GM21390 (cell line): ENCODE measurements at regions not wholly inside any gene's neighbourhood (a gene's known extent, or its start where the extent isn't known, plus 50 kb on each side); places are given as distances from the start of the nearest gene placed in this dataset.

Source experiments
- ATAC-seq: cut with Tn5 transposase; IDR thresholded peaks from one replicate; pipeline ENCODE4 v1.9.1; 2021; ENCODE audit not compliant: unreplicated experiment

DNA sequence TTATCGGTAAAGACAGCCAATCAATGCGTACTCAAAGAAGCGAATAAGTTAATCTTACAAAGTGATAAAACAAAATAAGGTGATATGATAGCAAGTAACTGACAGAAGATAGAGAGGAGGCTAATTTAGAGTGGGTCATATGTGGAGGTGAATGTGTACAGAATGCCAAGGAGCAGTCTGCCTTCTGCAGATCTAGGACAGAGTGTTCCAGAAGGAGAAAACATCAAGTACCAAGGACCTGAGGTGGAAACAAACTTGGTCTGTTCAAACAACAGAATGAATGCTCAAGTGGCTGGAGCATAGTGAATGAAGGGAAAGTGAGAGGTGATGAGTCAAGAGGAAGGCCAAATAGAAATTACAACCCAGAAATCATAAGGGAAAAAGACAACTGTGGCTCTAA lies 170.3 kb upstream of the BMP4 start:
- no peak for ATAC-seq

DNA sequence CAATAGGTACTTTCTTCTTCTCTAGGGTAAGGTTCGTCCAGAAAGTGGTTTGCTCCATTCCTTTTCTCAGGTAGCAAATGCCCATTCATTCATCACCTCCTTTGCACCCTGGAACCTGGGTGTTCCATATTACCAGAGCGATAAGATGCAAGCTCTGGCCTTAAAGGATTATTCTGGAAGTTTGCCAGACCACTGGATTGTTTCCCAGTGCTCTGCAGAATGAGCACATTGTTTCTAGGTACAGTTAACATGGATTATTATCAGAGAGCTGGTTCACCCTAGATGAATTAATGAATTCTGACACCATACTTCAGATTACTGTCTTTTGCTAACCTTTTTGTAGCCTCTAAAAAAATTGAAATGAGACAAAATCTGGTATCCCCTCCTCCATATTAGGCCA lies 170.9 kb upstream of the BMP4 start:
- ATAC-seq: no peak

DNA sequence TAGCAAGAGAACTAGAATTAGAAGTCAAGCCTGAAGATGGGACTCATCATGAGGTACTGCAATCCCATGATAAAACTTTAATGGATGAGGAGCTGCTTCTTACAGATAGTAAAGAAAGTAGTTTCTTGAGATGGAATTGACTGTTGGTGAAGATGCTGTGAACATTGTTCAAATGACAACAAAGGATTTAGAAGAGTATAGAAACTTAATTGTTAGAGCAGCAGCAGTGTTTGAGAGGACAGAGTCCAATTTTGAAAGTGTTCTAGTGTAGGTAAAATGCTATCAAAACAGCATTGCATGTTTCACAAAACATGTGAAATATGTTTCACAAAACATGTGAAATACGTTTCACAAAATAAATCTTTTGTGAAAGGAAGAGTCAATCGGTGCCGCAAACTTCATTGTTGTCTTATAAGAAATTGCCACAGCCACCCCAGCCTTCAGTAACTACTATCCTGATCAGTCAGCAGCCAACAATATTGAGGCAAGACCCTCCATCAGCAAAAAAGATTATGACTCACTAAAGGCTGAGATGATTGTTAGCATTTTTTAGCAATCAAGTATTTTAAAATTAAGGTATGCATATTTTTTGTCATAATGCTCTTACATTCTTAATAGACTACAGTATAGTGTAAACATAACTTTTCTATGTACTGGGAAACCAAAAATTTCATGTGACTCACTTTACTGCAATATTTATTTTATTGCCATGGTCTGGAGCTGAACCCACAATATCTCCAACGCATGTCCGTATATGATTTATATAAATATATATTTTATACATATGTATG lies 173.4 kb upstream of the BMP4 start:
- no peak for ATAC-seq

DNA sequence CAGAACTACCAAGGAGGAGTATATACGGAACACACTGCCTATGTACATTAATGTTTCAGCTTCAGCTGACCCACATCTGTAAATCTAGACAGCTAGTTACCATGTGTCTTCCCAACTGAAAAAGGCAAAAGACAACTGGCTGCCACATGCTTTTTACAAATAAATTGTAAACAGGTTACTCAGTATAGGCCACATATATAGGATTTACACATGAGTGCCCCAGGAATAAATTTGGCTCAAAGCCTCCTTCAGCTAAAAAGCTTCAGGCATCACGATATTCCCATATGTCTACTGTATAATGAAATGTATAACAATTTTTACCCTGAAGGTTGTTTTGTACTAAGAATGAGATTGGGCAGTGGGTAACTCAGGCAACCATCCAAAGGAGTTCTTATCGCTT lies 175.9 kb upstream of the BMP4 start:
- ATAC-seq: no peak

DNA sequence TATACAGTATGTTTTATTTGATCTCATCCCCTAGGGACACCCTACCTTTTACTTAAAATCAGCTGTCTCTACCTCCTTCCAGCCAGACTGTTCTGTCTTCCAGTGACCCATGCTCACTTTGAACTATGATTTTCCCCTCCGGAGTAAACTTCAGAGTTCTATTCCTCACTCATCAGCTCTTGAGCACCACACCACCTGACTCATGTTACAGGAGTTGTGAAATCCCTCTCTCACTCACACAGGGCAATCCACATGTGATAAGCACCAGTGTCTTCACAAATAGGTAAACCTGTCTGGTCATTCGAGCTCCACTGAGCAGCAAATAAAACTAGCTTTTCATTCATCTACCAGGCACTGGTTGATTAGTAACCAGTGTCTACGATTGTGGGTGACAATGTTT lies 177.3 kb upstream of the BMP4 start:
- no peak for ATAC-seq

DNA sequence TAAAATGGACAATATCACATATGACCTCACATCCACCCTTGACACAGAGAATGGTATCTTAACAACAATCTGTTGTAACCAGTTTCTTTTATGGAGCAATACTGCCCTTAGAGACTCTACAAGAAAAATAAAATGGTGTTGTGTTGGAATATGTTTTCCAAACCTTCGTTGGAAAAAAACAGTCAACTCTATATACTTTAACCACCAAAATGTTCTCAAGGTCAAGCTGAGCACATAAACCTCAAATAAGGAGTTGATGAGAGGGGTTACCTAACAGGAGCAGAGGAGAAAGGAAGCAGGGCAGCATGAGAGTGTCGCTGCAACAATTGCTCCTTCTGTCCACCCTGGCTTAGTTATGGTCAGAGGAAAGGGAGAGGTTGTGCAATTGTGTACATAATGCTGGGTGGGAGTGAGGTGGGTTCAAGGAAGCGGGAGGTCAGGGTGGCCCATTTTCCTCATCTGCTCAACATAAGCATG lies 179.2 kb upstream of the BMP4 start:
- no peak for ATAC-seq

DNA sequence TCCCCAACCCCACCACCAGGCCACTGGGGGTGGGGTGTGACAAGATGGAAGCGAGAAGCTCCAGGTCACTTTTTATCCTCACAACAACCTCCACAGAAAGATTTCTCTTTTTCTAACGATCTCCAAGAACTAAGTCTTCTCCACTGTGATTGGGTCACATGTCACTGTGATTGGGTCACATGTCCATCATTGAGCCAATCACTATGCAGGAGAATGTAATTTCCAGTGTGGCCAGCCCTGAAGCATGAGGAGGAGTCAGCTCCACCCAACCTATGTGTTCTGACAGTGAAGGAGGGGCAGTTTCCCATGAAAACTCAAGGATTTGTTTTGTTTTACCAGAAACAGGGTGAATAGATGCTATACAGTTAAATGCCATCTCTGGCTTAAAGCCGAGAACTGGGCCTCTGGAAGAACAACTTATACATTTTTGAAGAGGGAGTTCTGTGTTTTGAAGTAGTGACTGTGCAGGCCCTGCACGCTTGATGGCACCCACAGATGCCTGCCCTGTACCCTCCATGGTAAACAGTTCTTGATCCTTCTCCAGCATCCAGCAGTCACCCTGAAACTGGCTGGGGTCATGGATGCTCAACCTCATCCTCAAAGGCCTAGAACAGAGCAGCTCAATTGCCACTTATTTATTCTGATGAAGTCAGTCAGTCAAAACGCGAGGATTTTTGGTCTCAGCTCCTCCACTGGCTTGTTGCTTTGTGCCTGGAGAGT lies 180.4 kb upstream of the BMP4 start:
- ATAC-seq: no peak

DNA sequence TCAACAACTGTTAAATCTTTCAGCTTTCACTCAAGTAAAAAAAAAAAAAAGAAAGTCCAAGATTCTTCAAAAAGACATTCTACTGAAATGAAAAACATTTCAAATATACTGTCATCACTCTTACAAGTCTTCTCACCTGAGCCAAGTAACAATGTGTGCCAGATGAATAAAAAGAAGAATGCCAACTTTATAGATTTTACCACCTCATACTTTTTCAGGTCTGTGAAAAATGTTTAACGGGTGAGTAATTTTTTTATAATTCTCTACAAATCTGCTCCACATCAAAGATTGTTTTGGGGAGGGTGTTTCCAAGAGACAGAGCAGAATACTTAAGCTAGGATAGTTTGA lies 181.0 kb upstream of the BMP4 start:
- ATAC-seq: no peak

DNA sequence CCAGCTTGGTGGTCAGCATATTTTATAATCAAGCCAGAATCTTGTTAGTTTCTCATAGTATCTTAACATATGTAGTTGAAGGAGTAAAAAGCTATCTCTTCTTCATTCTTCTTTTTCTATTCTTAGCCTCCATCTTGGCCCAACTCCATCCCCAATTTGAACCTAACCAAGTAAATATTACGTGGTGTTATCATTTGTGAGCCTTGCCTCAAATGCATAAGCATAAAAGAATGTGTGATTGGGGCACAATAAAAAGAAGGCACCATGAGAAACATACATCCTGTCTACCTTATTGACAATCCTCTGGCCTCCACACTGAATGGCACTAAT lies 181.4 kb upstream of the BMP4 start:
- ATAC-seq: no peak

DNA sequence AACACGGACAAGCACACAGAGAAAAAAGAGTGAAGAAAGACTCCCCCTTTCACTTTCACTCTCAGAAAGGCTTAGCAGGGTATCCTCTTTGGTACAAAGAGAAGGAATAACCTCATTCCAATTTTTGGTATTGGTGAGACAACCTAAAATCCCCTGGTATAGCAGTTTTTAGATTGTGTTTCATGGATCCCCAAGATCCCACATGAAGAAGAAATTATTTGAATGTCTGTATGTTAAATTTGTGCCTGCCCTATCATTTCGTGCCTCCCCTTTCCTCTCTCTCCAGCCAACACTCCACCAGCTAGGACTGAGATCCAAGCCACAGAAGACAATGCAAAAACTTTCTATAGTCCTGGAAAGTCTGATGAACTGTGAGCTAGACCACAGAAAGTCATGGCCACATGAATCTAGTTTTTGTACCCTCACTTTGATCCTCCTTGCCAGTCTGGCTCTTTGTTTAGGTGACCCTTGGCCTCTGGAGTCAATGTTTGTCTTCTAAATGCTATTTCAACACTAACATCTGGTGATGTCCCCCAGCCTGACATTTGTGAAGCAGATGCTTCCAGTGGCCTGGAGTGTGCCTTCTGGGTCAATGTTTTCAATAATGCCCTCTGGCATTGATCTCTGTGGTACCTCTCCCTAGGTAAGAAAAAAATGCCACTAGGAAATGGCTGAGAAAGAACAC lies 181.9 kb upstream of the BMP4 start:
- no peak for ATAC-seq

DNA sequence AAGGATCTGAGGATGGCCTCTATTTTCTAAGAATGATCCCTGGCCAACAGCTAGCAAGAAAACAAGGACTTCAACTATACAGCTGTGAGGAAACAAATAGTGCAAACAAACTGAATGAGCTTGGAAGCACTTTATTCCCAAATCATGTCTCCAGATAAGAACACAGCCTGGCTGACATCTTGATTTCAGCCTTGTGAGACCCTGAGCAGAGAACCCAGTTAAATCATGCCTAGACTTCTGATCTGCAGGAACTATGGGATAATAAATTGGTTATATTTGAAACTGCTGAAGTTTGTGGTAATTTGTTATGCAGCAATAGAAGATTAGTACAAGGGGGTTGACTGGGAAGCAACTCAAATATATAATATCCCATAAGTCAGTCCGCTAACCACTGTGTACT lies 183.9 kb upstream of the BMP4 start:
- no peak for ATAC-seq

DNA sequence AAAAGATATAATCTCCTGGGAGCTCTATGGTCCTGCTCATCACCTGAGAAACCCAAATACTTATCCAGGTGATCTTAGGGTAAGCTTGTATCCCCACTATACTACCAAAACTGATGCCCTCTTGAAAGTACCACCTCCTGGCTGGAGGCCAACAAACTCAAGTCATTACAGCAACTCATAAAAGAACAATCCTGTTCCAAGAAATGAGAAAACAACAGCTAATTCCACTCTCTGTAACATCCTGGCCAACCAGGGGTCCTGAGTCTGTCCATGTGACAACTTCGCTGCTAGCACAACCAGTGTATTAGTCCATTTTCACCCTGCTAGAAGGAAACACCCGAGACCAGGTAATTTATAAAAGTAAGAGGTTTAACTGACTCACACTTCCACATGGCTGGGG lies 190.0 kb upstream of the BMP4 start:
- ATAC-seq: no peak

DNA sequence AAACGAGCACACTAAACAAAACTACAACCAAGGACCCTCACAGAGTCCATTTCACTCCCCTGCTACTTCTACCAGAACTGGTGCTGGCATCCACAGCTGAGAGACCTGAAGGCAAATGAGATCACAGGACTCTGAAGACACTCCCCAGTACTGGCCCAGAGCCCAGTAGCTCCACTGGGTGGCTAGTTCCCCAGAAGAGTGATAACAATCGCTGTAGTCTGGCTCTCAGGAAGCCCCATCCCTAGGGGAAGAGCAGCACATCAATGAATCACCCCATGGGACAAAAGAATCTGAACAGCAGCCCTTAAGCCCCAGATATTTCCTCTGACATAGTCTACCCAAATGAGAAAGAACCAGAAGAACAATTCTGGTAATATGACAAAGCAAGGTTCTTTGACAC lies 190.7 kb upstream of the BMP4 start:
- no peak for ATAC-seq

DNA sequence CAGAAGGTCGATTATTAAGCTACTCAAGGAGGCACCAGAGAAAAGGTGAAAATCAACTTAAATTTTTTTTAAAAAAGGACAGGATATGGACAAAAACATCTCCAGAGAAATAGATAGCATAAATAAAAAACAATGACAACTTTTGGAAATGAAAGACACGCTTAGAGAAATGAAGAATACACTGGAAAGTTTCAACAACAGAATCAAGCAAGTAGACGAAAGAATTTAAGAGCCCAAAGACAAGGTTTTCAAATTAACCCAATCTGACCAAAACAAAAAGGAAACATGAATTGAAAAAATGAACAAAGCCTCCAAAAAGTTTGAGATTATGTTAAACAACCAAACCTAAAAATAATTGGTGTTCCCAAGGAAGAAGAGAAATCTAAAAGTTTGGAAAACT lies 191.1 kb upstream of the BMP4 start:
- ATAC-seq: no peak

DNA sequence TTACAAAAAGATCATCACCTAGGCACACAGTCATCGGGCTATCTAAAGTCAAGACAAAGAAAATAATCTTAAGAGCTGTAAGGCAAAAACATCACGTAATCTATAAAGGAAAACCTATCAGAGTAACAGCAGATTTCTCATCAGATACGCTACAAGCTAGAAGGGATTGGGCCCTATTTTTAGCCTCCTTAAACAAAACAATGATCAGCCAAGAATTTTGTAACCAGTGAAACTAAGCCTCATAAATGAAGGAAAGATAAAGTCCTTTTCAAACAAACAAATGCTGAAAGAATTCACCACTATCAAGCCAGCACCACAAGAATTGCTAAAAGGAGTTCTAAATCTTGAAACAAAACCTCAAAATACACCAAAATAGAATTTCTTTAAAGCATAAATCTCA lies 191.6 kb upstream of the BMP4 start:
- ATAC-seq: no peak

DNA sequence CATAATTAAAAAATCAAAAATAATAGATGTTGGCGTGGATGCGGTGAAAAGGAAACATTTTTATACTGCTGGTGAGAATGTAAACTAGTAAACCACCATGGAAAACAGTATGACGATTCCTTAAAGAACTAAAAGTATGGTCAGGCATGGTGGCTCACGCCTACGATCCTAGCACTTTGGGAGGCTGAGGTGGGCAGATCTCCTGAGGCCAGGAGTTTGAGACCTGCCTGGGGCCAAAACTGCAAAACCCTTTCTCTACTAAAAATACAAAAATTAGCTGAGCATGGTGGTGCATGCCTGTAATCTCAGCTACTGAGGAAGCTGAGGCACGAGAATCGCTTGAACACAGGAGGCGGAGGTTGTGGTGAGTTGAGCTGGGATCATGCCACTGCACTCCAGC lies 195.7 kb upstream of the BMP4 start:
- ATAC-seq: no peak

DNA sequence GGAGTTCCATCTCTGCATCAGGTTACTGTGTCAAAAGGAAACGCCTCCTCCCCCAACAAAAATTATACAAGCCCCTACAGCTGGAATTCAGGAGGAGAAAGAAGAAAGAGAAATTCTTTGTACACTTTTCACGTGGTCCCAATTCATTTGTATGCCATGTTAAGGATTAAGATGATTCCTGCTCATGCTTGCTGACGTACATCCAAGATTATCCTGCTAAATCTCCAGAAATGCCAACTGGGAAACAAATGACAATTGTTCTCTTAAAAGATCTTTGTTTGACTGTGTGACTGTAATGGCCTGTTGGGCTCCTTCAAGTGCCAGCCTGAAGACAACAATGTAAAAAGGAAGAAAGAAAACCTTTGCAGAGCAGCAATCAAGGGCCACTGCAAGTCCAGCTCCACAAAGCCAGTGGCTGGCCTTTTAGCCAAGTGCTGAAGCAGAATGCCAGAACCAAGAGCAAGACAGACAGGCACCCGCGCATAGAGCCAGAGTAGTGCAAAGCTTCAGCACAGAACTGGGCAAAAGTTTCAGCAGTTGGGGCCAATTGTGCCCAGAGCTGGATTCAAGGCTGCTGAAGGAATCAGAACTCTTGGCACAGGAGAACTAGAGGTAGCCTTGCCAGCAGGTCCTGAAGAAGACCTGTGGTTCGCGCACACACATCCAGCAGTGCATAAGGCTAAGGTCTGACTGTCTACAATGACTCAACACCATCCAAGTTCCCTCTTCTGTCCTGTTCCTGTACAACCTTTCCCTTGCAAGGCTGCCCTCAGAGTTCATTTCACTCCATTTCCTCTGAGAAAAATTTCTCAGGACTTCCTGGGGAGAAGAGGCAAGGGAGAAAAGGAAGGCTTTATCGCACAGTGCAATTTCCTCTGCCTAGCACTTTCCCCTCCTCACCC lies 209.7 kb upstream of the BMP4 start:
- no peak for ATAC-seq

DNA sequence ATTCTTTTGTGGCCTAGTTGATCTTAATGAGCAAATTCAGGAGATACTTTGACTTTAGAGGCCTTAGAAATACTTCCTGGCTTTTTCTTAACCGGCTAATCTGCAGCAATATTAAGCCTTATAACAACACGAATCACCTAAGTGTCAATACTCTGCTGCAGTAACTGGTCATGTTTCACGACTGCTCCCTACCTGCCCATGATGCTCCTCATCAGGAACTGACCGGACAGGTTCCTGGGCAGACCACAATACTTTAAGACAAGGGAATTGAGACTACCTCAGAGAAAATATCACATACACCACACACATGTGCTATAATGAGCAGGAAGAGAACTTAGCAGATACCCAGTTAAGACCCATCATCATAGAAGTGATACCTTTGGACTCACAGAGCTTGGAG lies 211.9 kb upstream of the BMP4 start:
- ATAC-seq: no peak

DNA sequence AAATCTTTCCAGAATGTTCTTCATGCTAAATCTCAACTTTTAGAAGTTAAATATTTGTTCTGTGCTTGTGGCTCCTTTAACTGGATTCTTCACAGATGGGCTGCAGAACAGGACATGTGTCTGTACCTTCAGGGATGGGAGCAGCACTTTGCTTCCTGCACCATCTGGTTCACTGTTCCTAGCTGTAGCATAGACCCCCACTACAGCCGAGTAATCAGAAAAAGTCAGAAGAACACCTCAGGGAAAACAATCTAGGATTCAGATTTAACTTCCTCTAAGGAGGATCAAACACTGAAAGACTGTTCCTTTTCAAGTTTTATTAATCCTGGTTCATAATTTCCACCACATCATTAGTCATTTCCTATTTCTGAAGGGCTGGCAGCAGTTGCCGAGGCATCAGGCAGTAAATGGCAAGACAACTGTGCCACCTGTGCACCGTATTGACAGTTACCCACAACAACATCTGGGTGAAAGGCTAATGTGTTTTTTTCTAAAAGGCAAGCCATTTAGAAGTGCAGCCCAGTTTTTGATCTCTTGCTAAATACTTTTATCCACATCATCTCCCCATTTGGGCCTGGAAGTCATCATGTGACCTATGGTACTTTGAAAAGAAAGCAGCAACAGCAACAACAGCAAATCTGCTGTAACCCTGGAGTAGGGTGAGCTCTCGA lies 212.8 kb upstream of the BMP4 start:
- no peak for ATAC-seq

DNA sequence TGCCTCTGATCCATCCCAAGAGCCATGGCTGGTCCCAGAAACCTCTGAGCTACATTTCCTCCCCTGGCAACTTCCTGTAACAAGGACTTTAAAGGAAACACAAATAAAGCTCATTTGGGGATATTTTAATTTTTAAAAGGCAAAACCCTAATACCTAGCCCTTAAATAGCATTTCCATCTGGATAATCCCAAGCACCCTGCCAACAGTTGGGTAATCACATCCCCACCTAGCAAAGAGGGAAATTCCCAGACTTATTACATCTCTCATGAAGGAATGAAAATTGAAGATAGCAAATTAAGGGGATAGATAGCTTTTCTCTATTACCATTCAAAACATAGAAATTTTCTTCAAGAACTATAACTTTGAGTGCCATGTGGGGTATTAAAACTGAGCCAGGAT lies 213.7 kb upstream of the BMP4 start:
- no peak for ATAC-seq

DNA sequence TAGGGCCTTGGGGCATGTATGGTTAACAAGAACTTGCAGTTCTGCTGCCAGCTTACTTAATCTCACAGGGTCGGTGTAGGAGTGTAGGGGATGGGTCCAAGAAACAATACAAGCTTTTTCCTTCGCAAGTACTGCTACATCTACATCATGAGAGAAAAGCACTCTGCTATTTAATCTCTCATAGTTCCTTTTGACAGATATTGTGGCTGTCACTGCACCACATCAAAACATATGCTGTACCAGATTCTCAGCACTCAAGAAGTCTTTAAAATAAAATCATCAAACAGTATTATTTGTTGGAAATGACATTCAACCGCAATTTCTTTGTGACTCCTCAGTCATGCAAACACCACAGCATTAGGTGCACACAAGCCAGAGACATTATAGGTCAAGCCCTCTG lies 215.5 kb upstream of the BMP4 start:
- no peak for ATAC-seq
